BLaER1 treated with 17β-estradiol and CSF1 and Interleukin-3, amounts not matched to agents 10 nM and 100 nM (cell line): ENCODE measurements at regions not wholly inside any gene's neighbourhood (a gene's known extent, or its start where the extent isn't known, plus 50 kb on each side); places are given as distances from the start of the nearest gene placed in this dataset.

ENCODE experiments used
- H3K27ac ChIP-seq, 11 experiments: shearing (Covaris generic); formaldehyde crosslinking; 2 replicates each; pipeline ENCODE4 v1.8.1; 2022
- H3K27me3 ChIP-seq, 11 experiments: shearing (Covaris generic); formaldehyde crosslinking; 2 replicates each; pipeline ENCODE4 v1.8.1; 2022
- H3K36me3 ChIP-seq, 11 experiments: shearing (Covaris generic); formaldehyde crosslinking; 2 replicates each; pipeline ENCODE4 v1.8.1; 2022
- H3K4me1 ChIP-seq, 10 experiments: shearing (Covaris generic); formaldehyde crosslinking; 2 replicates each; pipeline ENCODE4 v1.8.1; 2022
- H3K4me2 ChIP-seq, 11 experiments: shearing (Covaris generic); formaldehyde crosslinking; 2 replicates each; pipeline ENCODE4 v1.8.1; 2022
- H3K4me3 ChIP-seq, 10 experiments: shearing (Covaris generic); formaldehyde crosslinking; 2 replicates each; pipeline ENCODE4 v1.8.1; 2022
- H3K9ac ChIP-seq, 11 experiments: shearing (Covaris generic); formaldehyde crosslinking; 2 replicates each; pipeline ENCODE4 v1.8.1; 2022
- H3K9me3 ChIP-seq, 11 experiments: shearing (Covaris generic); formaldehyde crosslinking; replicated peaks in 1 of 11; 2 replicates each; pipeline ENCODE4 v1.8.1; 2022
- H4K20me1 ChIP-seq, 11 experiments: shearing (Covaris generic); formaldehyde crosslinking; 2 replicates each; pipeline ENCODE4 v1.8.1; 2022
- Cebpa-rat ChIP-seq, 11 experiments: shearing (Covaris generic); IDR thresholded peaks; 2 replicates each; pipeline ENCODE4 v1.8.1; 2022

- TF ChIP-seq Cebpa-rat (IDR thresholded peaks at IDR 0.05), result no peak
- Histone ChIP-seq H3K27me3 (no peaks in the 10 kb centered on the region), H3K4me3 (no peak overlapping the region), H4K20me1 (no peaks in the 10 kb centered on the region), H3K27ac (no peak overlapping the region), H3K4me2 (no peak overlapping the region), H3K36me3 (no peaks in the 10 kb centered on the region), H3K4me1 (peaks cover 0 to 15% (median 0%) of the 10 kb centered on the region in 10 experiments; a peak in 8 of 20 replicates), H3K9ac (no peak overlapping the region), H3K9me3 (peaks cover 0 to 16% (median 8%) of the 10 kb centered on the region in 11 experiments; a peak in 9 of 22 replicates)
These were observed 170.7 kb upstream of the CTBP2 start for GRCh38 chr10:125331056-125331455.

GRCh38 chr10:125329056-125329455, 168.7 kb upstream of the CTBP2 start:
- Histone ChIP-seq H4K20me1 (no peaks in the 10 kb centered on the region), H3K27me3 (no peaks in the 10 kb centered on the region), H3K9me3 (peaks cover 2 to 32% (median 12%) of the 10 kb centered on the region in 11 experiments; a peak in 20 of 22 replicates), H3K9ac (no peak overlapping the region), H3K4me1 (peaks cover 0 to 15% (median 0%) of the 10 kb centered on the region in 10 experiments; a peak in 8 of 20 replicates), H3K4me3 (no peak overlapping the region), H3K27ac (no peak overlapping the region), H3K36me3 (no peaks in the 10 kb centered on the region), H3K4me2 (no peak overlapping the region)
- TF ChIP-seq Cebpa-rat (IDR thresholded peaks at IDR 0.05), result no peak

DNA sequence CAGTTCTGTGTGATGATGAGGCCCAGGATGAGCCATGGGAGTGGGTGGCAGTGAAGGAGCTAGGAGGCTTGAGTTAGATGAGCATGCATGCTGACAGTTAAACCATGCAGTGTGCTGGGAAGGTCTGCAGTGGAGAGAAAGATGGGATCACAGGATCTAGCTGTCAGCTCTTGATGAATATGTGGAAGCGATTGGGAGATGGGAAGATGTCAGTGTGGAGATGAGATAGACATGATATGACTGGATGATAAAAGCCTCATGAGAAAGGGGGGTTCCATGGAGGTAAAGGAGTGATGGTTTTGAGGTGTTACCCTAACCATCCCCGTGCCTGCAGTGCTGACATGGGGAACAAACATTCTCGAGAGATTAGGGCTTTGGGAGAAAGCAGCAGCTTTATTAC, 165.0 kb upstream of the CTBP2 start:
- Histone ChIP-seq H3K36me3 (no peaks in the 10 kb centered on the region), H3K27ac (no peak overlapping the region), H3K27me3 (no peaks in the 10 kb centered on the region)

DNA sequence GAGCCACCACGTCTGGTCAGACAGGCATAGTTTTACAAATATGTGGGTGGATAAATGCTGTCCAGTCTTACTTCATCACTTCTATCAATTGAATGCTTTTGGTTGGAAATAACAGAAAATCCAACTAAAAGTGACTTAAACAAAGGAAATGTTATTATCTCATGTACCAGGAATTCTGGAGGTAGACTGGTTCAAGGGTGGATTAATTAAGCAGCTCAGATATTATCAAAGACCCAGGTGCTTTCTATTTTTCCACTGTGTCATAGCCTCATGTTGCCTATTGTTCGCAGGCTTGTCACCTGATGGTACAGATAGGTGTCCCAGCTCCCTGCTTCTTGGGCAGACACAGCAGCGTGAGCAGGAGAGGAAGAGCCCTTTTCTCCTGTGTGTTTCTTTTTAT, 156.1 kb upstream of the CTBP2 start:
- Histone ChIP-seq H3K4me2 (no peak overlapping the region), H3K27ac (no peak overlapping the region), H3K9me3 (peaks cover 10 to 24% (median 16%) of the 10 kb centered on the region in 11 experiments; a peak in 21 of 22 replicates), H4K20me1 (no peaks in the 10 kb centered on the region), H3K9ac (no peak overlapping the region), H3K4me1 (no peaks in the 10 kb centered on the region), H3K36me3 (no peaks in the 10 kb centered on the region), H3K27me3 (no peaks in the 10 kb centered on the region), H3K4me3 (no peak overlapping the region)
- TF ChIP-seq Cebpa-rat (IDR thresholded peaks at IDR 0.05), result no peak

More for the DNA sequence above, 165.0 kb upstream of the CTBP2 start:
- no peak for TF ChIP-seq Cebpa-rat (IDR thresholded peaks at IDR 0.05)
- no peaks in the 10 kb centered on the region for H3K4me1 ChIP-seq
- H4K20me1 ChIP-seq, result no peaks in the 10 kb centered on the region
- no peak overlapping the region for H3K4me2 ChIP-seq
- H3K9me3 ChIP-seq, result peaks cover 25 to 53% (median 33%) of the 10 kb centered on the region in 11 experiments
- H3K4me3 ChIP-seq, result no peak overlapping the region
- H3K9ac ChIP-seq, result no peak overlapping the region

GRCh38 chr10:125300937-125301336, 140.6 kb upstream of the CTBP2 start:
- H3K4me2 ChIP-seq, result no peak overlapping the region

DNA sequence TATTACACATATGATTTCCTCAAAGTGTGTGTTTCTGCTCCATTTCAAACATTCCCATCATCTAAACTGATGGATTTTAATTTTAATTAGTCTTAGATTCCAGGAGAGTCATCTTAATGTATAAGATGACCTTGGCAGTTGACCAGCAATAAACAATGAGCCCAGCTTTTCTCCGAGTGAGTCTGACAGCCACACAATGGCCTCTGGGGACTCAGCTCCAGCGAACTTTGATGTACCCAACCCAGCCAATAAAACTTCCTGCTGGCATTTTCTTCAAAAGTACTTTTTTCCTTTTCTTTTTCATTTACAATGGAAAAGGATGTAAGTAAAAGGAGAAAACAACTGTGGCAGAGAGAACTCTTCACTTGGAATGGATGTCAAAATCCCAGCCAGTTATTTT, 139.1 kb upstream of the CTBP2 start:
- H3K9ac ChIP-seq, result no peak overlapping the region
- TF ChIP-seq Cebpa-rat (IDR thresholded peaks at IDR 0.05), result no peak
- H3K4me2 ChIP-seq, result 0 out of 22 replicates have a peak overlapping the region, but pooled peaks of 1 of the 11 experiments have one; percentile 18

More at GRCh38 chr10:125300937-125301336, 140.6 kb upstream of the CTBP2 start:
- Histone ChIP-seq H3K9me3 (no peaks in the 10 kb centered on the region), H3K9ac (no peak overlapping the region), H3K4me3 (no peak overlapping the region), H3K27ac (no peak overlapping the region), H4K20me1 (no peaks in the 10 kb centered on the region), H3K27me3 (no peaks in the 10 kb centered on the region), H3K4me1 (peaks cover 0 to 4% (median 0%) of the 10 kb centered on the region in 10 experiments; a peak in 1 of 20 replicates), H3K36me3 (no peaks in the 10 kb centered on the region)
- no peak for TF ChIP-seq Cebpa-rat (IDR thresholded peaks at IDR 0.05)

GRCh38 chr10:125296598-125296997, 136.2 kb upstream of the CTBP2 start:
- peaks cover 0 to 4% (median 0%) of the 10 kb centered on the region in 10 experiments; a peak in 1 of 20 replicates for H3K4me1 ChIP-seq
- no peaks in the 10 kb centered on the region for H4K20me1 ChIP-seq
- no peak overlapping the region for H3K4me2 ChIP-seq
- TF ChIP-seq Cebpa-rat (IDR thresholded peaks at IDR 0.05), result no peak
- no peaks in the 10 kb centered on the region for H3K36me3 ChIP-seq
- no peak overlapping the region for H3K27ac ChIP-seq
- H3K9me3 ChIP-seq, result no peaks in the 10 kb centered on the region
- H3K4me3 ChIP-seq, result no peak overlapping the region
- H3K9ac ChIP-seq, result no peak overlapping the region
- no peaks in the 10 kb centered on the region for H3K27me3 ChIP-seq

More for the DNA sequence above, 139.1 kb upstream of the CTBP2 start:
- Histone ChIP-seq H3K36me3 (no peaks in the 10 kb centered on the region), H3K4me1 (peaks cover 0 to 4% (median 0%) of the 10 kb centered on the region in 10 experiments; a peak in 1 of 20 replicates), H3K9me3 (no peaks in the 10 kb centered on the region), H3K27me3 (no peaks in the 10 kb centered on the region), H3K27ac (no peak overlapping the region), H3K4me3 (no peak overlapping the region), H4K20me1 (no peaks in the 10 kb centered on the region)

DNA sequence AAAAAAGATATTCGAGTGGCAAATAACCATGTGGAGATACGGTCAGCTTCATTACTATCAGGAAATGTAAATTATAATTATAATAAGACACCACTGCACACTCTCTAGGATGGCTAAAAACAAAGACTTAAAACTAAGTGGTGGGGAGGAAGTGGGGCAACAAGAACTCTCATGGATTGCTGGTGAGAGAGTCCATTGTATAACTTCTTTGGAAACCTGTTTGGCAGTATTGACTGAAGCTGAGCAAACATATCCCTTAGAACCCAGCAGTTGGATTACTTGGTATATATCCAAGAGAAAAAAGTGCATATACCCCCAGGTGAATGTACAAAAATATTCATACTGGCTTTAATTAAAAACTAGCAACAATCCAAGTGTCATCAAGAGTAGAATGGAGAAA, 133.7 kb upstream of the CTBP2 start:
- peaks cover 0 to 5% (median 4%) of the 10 kb centered on the region in 11 experiments; a peak in 10 of 22 replicates for H3K9me3 ChIP-seq
- no peak overlapping the region for H3K4me2 ChIP-seq
- no peaks in the 10 kb centered on the region for H3K27me3 ChIP-seq
- no peak for TF ChIP-seq Cebpa-rat (IDR thresholded peaks at IDR 0.05)
- H3K4me1 ChIP-seq, result no peaks in the 10 kb centered on the region
- H3K27ac ChIP-seq, result no peak overlapping the region
- H3K4me3 ChIP-seq, result no peak overlapping the region
- H3K36me3 ChIP-seq, result no peaks in the 10 kb centered on the region
- no peak overlapping the region for H3K9ac ChIP-seq
- no peaks in the 10 kb centered on the region for H4K20me1 ChIP-seq

DNA sequence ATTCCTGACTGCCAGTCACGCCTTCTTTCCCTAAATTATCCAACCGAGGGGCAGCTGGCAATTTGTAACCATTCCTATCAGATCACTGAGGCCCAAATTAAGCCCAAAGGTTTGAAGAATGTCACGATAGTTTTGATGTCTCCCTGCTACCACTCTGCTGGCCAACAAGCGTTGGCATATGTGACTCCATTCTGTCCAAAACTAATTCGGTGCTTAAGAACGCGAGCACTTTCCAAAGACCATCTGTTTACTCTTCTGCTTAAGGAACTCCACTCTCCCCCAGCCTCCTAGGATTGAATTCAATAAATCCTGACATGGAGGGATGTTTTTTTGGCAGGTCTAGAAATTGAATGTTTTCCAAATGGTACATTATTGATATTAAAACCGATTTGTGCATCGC, 131.5 kb upstream of the CTBP2 start:
- H3K27me3 ChIP-seq, result no peaks in the 10 kb centered on the region
- H3K36me3 ChIP-seq, result no peaks in the 10 kb centered on the region
- no peak overlapping the region for H3K4me2 ChIP-seq
- H3K9ac ChIP-seq, result no peak overlapping the region
- TF ChIP-seq Cebpa-rat (IDR thresholded peaks at IDR 0.05), result no peak
- H3K4me1 ChIP-seq, result no peaks in the 10 kb centered on the region
- H3K9me3 ChIP-seq, result peaks cover 0 to 16% (median 9%) of the 10 kb centered on the region in 11 experiments; a peak in 12 of 22 replicates
- no peak overlapping the region for H3K27ac ChIP-seq
- H4K20me1 ChIP-seq, result no peaks in the 10 kb centered on the region
- no peak overlapping the region for H3K4me3 ChIP-seq

- TF ChIP-seq Cebpa-rat (IDR thresholded peaks at IDR 0.05), result no peak
These were observed 129.1 kb upstream of the CTBP2 start for GRCh38 chr10:125289461-125289860.

More at GRCh38 chr10:125289461-125289860, 129.1 kb upstream of the CTBP2 start:
- no peak overlapping the region for H3K4me3 ChIP-seq
- H3K9ac ChIP-seq, result no peak overlapping the region
- H3K36me3 ChIP-seq, result no peaks in the 10 kb centered on the region
- no peaks in the 10 kb centered on the region for H4K20me1 ChIP-seq
- H3K27me3 ChIP-seq, result no peaks in the 10 kb centered on the region
- H3K4me1 ChIP-seq, result no peaks in the 10 kb centered on the region
- H3K27ac ChIP-seq, result no peak overlapping the region
- peaks cover 7 to 23% (median 14%) of the 10 kb centered on the region in 11 experiments; a peak in 15 of 22 replicates for H3K9me3 ChIP-seq
- H3K4me2 ChIP-seq, result no peak overlapping the region
